ENCODE measurements at regions not wholly inside any gene's neighbourhood (a gene's known extent, or its start where the extent isn't known, plus 50 kb on each side); places are given as distances from the start of the nearest gene placed in this dataset.

DNA sequence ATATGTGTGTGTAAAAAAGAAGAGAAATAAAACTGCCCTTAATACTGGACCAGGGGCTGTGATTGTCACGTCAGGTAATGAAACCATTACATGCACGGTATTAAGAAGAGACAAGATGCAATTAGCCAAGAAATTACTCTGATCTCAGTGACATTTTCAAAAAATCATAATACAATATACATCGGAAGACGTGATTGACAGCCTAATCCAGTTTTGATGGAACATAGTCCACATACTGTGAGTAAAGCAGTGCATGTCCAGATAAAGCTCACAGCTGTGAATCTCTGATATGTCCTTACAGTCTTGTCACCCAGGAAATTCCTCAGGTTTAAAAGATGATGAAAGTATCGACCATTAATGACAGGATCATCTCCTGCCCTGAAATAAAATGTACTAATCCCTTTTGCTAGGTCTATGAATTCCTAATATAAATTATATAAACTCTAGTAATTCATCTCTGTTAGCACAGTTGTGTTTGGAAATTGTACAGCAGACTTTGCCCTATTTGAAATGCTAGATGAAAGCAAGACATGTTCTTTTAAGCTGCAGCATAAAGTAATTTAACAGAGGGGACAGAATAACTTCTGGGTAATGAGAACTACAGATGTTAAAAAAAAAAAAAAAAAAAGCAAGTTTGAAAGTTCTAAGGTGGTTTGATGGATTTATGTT is 119.5 kb upstream of the TMCO5A start:
- Mint-ChIP-seq H3K36me3 (no peaks in the 10 kb centered on the region), H3K4me1 (ENCODE audit: low read depth) (no peaks in the 10 kb centered on the region), H3K27me3 (no peaks in the 10 kb centered on the region), H3K27ac (no peak overlapping the region), H3K4me3 (no peak overlapping the region), H3K9me3 (ENCODE audit: low read depth) (no peaks in the 10 kb centered on the region)

DNA sequence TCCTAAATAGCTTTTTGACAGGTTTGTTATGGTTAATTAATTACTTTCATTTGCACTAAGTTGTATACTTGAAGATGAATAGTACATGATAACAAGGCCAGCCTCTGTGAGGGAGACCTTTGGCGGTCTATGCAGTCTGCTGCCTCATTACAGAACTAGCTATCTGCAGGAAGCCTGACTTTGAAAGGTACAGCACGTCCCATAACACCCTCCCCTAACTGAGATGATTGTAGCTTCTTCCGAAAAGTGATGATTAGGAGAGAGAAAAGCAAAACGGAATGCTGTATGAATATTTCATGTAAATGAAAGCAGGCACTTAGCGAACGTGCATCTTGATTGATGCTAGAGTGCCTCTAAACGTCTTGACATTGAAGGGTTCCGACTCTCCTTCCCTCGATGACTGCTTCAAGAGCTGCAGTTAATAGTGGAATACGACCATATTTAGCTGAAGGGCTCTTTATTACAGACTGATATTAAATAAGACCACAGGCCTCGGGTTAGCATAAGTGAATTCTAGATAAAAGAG is 116.2 kb upstream of the TMCO5A start:
- Mint-ChIP-seq H3K27ac (no peak overlapping the region), H3K36me3 (no peaks in the 10 kb centered on the region), H3K27me3 (peaks cover 2% of the 10 kb centered on the region), H3K4me3 (no peak overlapping the region), H3K9me3 (ENCODE audit: low read depth) (no peaks in the 10 kb centered on the region), H3K4me1 (ENCODE audit: low read depth) (no peaks in the 10 kb centered on the region)

DNA sequence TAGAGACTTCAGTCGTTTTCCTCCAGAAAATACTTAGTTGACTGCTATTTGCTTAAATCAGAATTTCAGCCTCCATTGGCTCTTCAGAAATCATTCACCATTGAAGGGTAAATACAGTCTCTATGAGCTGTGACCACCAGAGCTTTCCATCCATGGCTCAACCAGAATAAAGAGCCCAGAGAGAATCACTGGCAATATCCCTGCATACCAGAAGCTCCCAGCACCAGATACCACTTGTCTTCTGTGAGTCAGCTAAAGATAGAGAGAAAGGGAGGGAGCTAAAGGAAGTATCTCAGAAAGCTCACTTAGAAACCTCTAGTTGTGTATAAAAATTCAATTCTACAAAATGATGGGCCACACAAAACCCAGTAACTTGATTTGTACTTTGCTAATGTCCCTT is 115.2 kb upstream of the TMCO5A start:
- H3K36me3 Mint-ChIP-seq, result no peaks in the 10 kb centered on the region
- H3K9me3 Mint-ChIP-seq (ENCODE audit: low read depth), result no peaks in the 10 kb centered on the region
- no peaks in the 10 kb centered on the region for H3K4me1 Mint-ChIP-seq (ENCODE audit: low read depth)
- peaks cover 2% of the 10 kb centered on the region for H3K27me3 Mint-ChIP-seq
- no peak overlapping the region for H3K4me3 Mint-ChIP-seq
- H3K27ac Mint-ChIP-seq, result no peak overlapping the region

DNA sequence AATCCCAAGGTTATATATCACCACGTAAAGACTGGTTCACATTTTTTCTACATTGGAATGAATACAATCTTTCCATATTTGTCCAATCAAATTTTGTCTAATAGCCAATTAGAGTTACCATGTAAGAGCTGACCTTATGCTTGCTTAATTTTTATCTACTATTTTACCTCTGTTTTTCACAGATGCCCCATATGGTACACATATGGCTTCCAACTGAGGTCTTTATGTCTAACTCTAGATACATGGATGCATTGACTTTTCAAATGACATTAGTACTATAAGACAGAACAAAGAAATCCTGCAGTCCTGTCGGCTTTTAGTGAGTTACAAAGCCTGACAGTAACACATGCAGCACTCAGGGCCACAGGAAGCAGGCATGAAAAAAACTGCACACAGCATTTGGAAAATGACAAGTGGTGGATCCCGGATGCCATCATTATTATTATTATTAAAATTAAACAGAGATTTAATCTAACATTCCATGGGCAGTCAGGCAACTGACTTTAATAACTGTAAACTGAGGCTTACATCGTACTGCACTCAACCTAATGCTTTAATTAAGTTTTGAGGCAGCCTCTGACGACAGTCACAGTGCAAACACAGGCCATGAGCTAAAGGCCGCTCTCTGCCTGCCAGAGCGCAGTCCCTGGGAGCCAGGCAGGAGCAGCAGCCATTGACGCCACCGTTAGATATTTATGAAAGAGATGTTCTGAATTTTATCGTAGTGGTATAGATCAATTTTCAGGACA is 113.9 kb upstream of the TMCO5A start:
- H3K36me3 Mint-ChIP-seq, result no peaks in the 10 kb centered on the region
- H3K9me3 Mint-ChIP-seq (ENCODE audit: low read depth), result no peaks in the 10 kb centered on the region
- H3K4me1 Mint-ChIP-seq (ENCODE audit: low read depth), result no peaks in the 10 kb centered on the region
- H3K4me3 Mint-ChIP-seq, result no peak overlapping the region
- no peak overlapping the region for H3K27ac Mint-ChIP-seq
- H3K27me3 Mint-ChIP-seq, result peaks cover 3% of the 10 kb centered on the region

DNA sequence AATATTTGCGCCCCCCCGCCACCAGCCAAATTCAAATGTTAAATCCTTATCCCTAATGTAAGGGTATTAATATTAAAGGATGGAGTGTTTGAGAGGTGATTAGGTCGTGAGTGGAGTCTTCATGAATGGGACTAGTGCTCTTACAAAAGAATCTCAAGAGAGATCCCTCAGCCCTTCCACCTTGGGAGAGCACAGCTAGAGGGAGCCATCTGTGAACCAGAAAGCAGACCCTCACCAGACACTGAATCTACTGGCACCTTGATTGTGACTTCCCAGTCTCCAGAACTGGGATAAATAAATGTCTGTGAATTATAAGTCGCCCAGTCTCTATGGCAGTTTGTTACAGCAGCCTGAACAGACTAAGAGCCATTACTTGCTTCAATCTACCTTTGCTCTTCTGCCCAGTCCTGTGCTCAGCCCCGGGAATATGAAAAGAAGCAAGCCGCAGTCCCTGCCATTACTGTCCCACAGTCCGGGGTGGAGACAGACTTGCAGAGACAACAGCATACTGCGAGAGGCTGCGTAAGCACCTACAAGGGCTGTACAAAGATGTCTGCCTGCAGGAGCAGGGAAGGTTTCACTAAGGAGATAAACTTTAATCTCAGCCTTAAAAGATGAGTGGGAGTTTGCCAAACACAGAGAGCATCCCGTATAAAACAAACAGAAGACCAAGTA is 110.7 kb upstream of the TMCO5A start:
- peaks cover 11% of the 10 kb centered on the region for H3K27me3 Mint-ChIP-seq
- H3K27ac Mint-ChIP-seq, result no peak overlapping the region
- no peaks in the 10 kb centered on the region for H3K36me3 Mint-ChIP-seq
- no peaks in the 10 kb centered on the region for H3K9me3 Mint-ChIP-seq (ENCODE audit: low read depth)
- no peaks in the 10 kb centered on the region for H3K4me1 Mint-ChIP-seq (ENCODE audit: low read depth)
- H3K4me3 Mint-ChIP-seq, result no peak overlapping the region

DNA sequence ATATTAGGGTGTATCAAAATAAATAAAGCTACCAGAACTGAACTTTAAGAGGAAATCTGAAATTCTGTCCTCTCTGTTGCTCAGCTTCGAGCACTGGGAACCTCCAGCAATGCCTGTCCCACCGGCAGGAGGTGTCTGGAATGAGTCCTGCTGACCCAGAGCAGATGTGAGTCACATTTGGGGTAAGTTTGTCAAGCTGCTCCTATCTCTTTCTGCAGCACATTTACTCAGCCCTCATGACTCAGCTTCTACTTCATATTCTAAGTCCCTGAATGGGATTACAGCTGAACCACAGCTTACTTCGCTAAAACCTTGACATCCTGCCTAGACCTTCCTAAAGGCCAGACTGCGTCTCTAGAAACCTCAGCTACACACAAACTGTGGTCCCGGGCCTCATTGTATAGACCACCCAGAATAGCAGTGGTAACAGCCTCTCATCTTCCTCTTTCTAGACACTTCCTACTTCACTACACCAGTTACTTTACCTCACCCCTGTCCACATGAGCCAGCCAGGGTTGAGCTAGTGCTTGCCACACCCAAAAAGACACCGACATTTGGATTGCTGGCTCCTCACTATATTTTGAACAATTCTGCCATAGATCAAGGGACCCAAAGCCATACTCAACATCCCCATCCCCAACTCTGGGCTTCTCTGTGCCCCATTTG is 109.6 kb upstream of the TMCO5A start:
- Mint-ChIP-seq H3K4me3 (no peak overlapping the region), H3K27me3 (peaks cover 11% of the 10 kb centered on the region), H3K4me1 (ENCODE audit: low read depth) (no peaks in the 10 kb centered on the region), H3K9me3 (ENCODE audit: low read depth) (no peaks in the 10 kb centered on the region), H3K27ac (no peak overlapping the region), H3K36me3 (no peaks in the 10 kb centered on the region)

DNA sequence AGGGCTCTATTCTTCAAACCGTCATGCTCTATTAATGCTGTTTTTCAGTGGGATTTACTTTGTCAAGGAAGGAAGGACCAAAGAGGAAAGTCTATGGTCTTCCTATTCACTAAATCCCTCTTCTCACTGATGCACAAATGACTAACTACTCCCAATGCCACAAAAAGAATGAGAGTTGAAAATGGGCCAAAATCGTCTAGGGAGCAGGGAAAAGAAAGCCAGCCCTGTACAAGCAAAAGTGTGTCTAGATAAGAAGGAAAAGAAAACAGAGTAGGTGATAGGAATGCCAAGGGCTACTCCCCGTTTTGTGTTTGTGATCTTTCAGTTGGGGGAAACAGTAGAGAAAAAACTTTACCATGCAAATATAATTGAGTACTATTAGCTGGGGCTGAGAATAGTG is 97.2 kb upstream of the TMCO5A start:
- Mint-ChIP-seq H3K27ac (no peak overlapping the region), H3K4me3 (no peak overlapping the region), H3K4me1 (ENCODE audit: low read depth) (no peaks in the 10 kb centered on the region), H3K9me3 (ENCODE audit: low read depth) (no peaks in the 10 kb centered on the region), H3K27me3 (peaks cover 6% of the 10 kb centered on the region), H3K36me3 (no peaks in the 10 kb centered on the region)

DNA sequence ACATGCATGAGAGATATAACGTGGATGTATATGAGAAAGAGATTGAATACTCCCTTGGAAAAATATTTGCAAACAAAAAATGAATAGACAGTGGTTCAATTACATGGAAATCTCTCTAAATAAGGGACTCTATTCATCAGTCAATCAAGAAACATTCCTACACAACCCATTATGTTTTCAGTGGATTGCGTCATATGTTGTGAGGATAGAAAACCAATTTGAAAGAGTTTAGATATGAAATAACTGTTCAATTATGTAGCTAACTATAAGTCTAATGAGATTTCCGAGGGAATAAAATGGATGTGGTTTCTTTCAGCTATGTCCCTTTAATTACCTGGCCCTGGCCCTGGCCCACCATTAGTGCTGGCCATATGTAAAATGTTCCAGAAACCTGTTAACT is 86.7 kb upstream of the TMCO5A start:
- Mint-ChIP-seq H3K27ac (no peak overlapping the region), H3K9me3 (ENCODE audit: low read depth) (peaks cover 8% of the 10 kb centered on the region), H3K4me3 (no peak overlapping the region), H3K27me3 (no peaks in the 10 kb centered on the region), H3K4me1 (ENCODE audit: low read depth) (no peaks in the 10 kb centered on the region), H3K36me3 (no peaks in the 10 kb centered on the region)

DNA sequence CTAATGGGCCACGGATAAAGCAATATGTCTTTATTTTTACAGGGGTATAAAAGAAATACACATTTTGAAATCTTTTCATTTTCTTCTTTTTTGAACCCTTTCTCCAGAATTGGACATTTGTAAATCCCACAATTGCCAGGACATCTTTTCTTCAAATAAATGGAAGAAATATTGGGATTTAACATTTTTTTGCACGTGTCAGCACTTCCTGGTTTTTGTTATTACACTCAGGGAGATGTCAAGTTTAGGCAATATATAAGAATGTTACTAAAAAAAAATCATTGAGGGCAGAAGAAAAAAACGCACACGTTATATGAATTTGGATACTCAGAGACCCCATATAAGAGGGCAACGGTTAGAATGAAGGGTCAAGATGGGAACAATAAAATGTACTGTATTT is 78.3 kb upstream of the TMCO5A start:
- Mint-ChIP-seq H3K9me3 (ENCODE audit: low read depth) (peaks cover 3% of the 10 kb centered on the region), H3K4me1 (ENCODE audit: low read depth) (no peaks in the 10 kb centered on the region), H3K27ac (no peak overlapping the region), H3K36me3 (no peaks in the 10 kb centered on the region), H3K4me3 (no peak overlapping the region), H3K27me3 (peaks cover 1% of the 10 kb centered on the region)

DNA sequence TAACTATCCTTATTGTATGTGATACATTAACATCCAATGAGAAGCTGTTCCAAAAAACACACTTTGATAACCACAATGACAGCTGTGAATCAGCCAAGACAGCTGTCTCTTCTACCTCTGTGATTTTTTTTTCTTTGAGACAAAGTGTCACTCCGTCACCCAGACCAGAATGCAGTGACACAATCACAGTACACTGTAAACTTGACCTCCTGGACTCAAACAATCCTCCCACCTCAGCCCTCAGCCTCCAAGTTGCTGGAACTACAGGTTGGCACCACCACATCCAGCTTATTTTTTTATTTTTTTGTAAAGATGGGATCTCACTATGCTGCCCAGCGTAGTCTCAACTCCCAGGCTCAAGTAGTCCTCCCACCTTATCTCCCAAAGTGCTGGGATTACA is 73.5 kb upstream of the TMCO5A start:
- H3K27ac Mint-ChIP-seq, result no peak overlapping the region
- no peaks in the 10 kb centered on the region for H3K36me3 Mint-ChIP-seq
- H3K9me3 Mint-ChIP-seq (ENCODE audit: low read depth), result no peaks in the 10 kb centered on the region
- peaks cover 1% of the 10 kb centered on the region for H3K27me3 Mint-ChIP-seq
- H3K4me1 Mint-ChIP-seq (ENCODE audit: low read depth), result no peaks in the 10 kb centered on the region
- H3K4me3 Mint-ChIP-seq, result no peak overlapping the region

DNA sequence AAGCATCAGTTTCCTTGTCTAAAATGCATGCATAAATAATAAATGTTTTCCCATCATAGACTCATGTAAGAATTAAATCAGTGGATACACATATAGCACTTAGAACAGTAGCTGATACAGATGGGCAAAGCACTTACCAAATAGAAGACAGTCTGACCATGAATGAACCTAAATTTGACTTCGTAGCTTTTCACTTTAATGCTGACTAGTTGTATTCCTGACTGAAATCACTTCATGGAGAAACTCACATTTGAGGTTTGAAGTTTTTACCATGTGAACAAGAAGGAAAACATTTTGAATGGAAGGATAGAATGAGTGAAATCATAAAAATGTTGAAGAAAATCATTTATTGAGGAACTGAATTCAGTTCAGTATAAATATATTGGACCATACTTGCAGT is 68.8 kb upstream of the TMCO5A start:
- Mint-ChIP-seq H3K4me3 (no peak overlapping the region), H3K4me1 (ENCODE audit: low read depth) (no peaks in the 10 kb centered on the region), H3K27me3 (no peaks in the 10 kb centered on the region), H3K9me3 (ENCODE audit: low read depth) (no peaks in the 10 kb centered on the region), H3K36me3 (no peaks in the 10 kb centered on the region), H3K27ac (no peak overlapping the region)

DNA sequence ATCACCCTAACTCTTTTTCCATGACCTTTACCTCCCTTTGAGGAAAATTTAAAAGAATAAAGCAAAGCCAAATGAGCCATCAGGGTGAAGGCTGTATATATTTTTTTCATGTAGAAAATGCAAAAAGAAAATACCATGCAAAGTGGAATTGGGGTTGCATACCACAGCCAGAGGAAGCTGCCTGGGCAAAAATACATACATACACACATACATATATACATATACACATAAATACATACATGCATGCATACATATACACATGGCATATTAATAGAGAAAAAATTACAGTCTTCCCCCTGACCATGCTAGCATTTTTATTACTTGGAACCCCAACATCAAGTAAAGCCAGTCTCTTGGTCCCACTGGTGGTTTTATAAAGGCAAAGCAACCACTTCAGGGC is 63.7 kb upstream of the TMCO5A start:
- Mint-ChIP-seq H3K4me1 (ENCODE audit: low read depth) (no peaks in the 10 kb centered on the region), H3K36me3 (no peaks in the 10 kb centered on the region), H3K9me3 (ENCODE audit: low read depth) (no peaks in the 10 kb centered on the region), H3K4me3 (no peak overlapping the region), H3K27me3 (peaks cover 8% of the 10 kb centered on the region), H3K27ac (no peak overlapping the region)

DNA sequence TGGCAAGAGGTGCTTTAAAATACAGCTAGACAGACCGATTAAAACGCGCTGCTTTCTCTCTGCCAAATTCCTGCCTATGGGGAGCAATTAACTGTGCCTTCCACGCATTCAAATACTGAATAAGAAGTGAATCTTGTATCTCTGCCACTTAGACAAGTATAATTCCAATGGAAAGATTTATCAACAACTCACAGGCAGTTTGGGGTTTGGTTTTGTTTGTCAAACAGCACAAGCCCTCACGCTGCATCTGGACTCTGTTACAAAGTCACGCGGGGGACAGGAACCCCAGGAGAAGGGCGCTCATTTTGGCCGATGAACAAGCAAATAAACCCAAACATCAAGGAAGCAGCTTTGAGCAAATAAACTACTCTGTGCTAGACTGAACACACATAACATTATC is 61.8 kb upstream of the TMCO5A start:
- H3K36me3 Mint-ChIP-seq, result no peaks in the 10 kb centered on the region

DNA sequence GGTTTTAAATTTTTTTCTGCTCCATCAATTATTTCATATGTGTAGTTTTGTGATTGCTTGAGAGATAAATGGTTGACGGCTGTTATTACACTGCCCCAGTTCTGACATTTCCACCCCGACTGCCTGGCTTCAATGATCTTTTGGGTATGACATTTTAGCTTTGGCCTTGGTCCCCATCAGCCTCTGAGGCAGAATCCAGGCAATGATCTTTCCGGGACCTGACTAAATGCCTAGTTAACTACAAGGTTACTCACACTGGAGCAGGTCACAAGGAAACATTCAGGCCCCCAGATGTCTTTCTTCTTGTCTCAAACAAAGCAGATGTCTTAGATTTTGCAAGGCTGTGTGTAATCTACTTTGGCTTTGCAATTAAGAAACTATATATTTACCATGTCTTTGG is 61.1 kb upstream of the TMCO5A start:
- no peak overlapping the region for H3K27ac Mint-ChIP-seq
- no peaks in the 10 kb centered on the region for H3K36me3 Mint-ChIP-seq
- H3K9me3 Mint-ChIP-seq (ENCODE audit: low read depth), result no peaks in the 10 kb centered on the region
- H3K4me1 Mint-ChIP-seq (ENCODE audit: low read depth), result no peaks in the 10 kb centered on the region
- no peak overlapping the region for H3K4me3 Mint-ChIP-seq
- H3K27me3 Mint-ChIP-seq, result peaks cover 12% of the 10 kb centered on the region

More for the DNA sequence above, 61.8 kb upstream of the TMCO5A start:
- H3K27me3 Mint-ChIP-seq, result peaks cover 12% of the 10 kb centered on the region
- H3K9me3 Mint-ChIP-seq (ENCODE audit: low read depth), result no peaks in the 10 kb centered on the region
- no peak overlapping the region for H3K27ac Mint-ChIP-seq
- H3K4me1 Mint-ChIP-seq (ENCODE audit: low read depth), result no peaks in the 10 kb centered on the region
- H3K4me3 Mint-ChIP-seq, result no peak overlapping the region

DNA sequence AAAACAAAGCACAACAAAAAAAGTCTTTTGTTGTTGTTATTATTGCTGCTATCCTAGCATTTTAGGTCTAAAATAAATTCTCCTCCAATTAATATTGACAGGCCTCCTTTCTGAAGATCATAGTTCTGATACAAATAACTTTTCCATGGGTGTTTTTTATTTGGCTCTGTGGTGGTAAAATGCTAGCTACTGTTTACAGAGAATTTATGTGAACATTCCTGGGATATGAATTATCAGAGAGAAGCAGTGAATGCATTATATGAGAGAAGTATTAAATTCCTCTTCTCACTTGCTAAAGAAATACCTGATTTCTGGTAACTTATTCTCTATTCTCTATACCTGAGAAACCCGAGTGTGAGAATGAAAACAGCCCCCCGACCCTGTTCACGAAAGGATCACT is 57.5 kb upstream of the TMCO5A start:
- no peaks in the 10 kb centered on the region for H3K36me3 Mint-ChIP-seq
- no peak overlapping the region for H3K4me3 Mint-ChIP-seq
- peaks cover 14% of the 10 kb centered on the region for H3K27me3 Mint-ChIP-seq
- no peaks in the 10 kb centered on the region for H3K4me1 Mint-ChIP-seq (ENCODE audit: low read depth)
- H3K9me3 Mint-ChIP-seq (ENCODE audit: low read depth), result no peaks in the 10 kb centered on the region
- no peak overlapping the region for H3K27ac Mint-ChIP-seq
